Right renal cortex interstitium (tissue), 3 donors: ENCODE measurements at regions not wholly inside any gene's neighbourhood (a gene's known extent, or its start where the extent isn't known, plus 50 kb on each side); places are given as distances from the start of the nearest gene placed in this dataset.

Experiments
- DNase-seq, 3 donors: peaks; one replicate each; pipeline ENCODE4 v3.0.0-alpha.2; 2013; ENCODE audit warnings: low read depth in 3 of 3, low spot score in 2 of 3

DNA sequence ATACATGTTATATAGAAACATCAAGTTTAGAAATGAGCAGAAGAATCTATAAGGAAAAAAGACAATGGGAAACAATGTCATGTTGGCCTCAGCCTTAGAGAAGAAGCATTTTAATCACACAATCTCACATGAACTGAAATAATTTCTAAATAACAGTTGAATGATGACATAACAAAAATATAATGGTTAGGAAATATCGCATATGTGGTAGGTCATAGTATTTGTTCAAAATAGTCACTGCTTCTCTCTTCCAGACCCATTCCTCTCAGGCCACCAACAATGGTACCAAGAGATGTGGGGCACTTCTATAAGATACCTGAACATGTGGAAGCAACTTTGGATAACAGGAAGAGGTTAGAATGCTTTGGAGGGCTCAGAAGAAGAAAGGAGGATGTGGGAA lies 195.7 kb upstream of the PDZRN3 start:
- no peak for DNase-seq

DNA sequence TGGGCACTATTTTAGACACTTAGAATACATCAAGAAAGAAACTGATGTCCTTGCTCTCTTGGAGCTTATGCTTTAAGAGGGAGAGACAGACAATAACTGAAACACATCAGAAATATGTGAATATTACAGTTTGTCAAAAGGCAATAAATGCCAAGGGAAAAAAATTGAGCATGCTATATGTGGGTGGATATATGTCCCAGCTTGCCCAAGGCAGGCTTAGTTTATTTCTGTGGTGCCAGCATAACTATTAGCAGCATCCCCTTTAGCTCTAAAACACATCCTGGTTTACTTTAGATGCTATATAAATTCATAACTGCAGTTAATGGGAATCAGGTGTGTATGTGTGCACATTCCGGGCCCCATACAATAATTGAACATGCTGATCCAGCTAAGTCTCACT lies 191.2 kb upstream of the PDZRN3 start:
- no peak for DNase-seq

DNA sequence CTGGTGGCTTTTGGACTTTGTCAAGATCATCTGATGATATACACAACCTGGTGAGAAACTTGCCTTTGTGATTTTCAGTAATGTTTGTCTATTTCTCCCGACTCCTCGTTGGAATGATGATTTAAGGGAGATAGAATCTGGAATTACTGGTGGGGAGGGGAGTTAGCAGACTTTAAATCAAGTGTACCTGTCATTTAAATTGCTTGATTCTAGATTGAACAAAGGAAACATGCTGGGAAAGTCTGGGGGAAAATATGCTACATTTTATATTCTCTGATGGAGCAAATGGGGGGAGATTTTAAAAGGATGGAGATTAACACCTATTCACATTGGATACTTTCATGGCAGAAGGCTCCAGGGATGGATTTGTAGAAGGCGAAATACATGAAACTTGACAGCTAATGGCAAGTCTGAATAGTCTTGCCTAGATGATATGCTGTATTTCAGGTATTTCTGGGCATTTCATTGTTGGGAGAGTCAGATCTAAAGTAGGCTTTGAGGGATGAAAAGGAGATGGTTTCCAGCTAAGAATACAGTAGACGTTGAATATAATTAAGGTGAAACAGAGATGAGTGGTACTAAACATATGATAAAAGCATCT lies 189.1 kb upstream of the PDZRN3 start:
- DNase-seq: no peak

DNA sequence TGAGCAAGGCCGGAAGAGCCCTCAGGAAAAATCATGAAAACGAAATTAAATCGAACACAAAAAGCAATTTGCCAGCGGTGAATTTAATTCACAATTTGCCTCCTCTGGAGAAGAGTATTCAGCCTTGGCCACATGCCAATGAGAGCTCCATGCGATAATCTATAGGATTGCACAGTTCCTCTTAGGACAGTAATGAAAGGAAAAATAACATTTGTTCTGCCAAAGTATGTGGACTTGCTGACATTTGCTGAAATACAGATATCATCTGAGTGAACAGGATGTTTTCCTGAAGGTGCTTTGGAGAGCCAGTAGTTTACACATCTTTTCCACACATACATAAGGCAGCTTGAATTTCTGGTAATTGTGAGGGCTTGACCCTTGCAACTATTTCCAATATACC lies 188.6 kb upstream of the PDZRN3 start:
- no peak for DNase-seq

DNA sequence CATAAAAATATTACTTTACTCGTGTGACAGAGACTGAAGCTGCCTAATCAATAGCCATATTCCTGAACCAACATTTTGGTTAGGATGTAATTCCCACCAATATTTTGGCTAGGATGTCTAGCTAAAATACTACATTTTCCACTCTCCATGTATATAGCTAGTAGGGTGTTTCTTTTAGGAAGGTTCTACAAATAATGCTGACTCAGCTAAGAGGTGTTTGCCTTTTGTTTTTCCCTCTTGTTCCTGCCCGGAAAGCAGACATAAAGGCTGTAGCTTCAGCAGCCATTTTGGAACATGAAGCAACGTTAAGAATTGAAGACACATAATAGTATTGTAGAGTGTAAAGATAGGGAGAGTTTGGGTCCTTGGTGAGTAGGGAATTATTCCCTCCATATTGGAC lies 187.3 kb upstream of the PDZRN3 start:
- no peak for DNase-seq

DNA sequence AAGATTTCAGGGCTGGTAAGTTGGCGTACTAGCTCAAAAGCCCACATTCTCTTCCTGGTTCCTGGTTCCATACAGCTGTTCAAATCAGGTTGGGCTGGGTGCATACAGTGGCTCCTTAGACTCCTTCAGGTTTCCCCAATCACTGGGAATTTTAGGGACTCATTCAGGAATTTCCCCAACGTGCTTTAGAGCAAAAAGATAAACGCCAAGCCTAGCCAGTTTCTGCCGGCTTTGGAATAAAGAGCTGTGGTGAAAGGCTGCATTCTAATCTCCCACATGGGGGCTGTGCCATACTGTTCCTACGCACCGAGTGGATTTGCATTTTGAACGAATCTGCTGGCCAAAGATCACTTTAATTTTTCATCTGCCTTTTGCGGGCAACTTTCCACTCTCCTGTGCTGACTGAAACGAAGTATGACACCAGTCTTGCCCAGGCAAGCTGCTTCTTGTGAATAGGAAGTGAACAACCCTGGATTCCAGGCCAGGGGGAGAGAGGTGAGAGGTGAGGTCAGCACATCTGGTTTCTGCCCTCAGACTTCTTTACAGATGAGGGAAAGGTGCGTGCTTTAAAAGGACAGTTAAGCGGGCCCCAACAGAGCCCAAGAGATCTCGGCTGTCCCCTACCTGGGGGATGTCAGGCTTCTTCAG lies 184.2 kb upstream of the PDZRN3 start:
- DNase-seq: no peak

DNA sequence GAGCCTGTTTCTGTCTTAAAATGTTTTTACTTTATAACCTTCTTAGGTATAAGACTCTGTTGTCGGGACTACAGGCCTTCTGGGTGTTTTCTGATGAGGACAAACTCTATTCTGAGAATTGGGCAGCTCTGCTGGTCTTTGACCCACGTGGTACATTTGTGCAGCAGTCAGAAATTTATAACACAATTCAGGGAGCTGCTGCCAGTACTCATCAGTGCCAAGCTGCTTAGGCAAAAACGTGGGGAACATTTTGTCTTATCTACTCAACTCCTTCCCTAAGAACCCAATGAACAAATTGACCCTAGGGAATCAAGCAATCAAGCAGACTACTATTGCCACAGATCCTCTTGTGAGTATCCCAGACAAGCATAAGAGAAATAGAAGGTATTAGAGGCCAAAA lies 180.7 kb upstream of the PDZRN3 start:
- DNase-seq: no peak

DNA sequence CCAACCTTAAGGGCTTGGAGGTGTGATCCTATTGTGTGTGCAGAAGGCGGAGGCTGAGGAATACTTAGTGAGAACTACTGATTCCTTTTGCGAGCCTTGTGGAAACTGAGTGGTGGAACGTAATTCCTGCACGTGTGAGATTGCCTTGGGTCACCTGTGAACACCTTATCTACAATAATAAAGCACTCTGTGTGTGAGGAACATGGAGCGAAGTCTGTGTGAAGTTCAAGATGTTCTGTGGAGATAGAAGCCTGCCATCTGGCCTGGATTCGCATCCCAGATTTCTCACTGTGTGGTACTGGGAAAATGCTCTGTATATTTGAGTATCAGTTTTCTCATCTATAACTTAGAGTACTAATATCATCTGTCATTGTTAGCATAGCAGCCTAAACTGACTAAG lies 179.5 kb upstream of the PDZRN3 start:
- no peak for DNase-seq

DNA sequence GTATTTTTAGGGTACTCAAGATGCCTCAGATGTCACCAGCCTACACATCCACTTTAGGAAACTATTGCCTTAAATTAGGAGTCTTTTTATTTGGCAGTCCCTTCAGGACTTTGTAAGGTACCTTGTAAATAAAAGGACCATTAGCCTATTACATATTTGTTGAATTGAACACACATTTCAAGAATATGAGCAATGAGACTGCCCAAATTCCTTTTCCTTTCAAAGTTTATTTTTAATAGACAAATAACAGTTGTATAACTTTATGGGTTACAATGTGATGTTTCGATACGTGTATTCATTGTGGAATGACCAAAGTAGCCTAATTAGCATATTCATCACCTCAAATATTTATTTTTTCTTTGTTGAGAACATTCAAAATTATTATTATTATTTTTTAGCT lies 176.7 kb upstream of the PDZRN3 start:
- DNase-seq: no peak

DNA sequence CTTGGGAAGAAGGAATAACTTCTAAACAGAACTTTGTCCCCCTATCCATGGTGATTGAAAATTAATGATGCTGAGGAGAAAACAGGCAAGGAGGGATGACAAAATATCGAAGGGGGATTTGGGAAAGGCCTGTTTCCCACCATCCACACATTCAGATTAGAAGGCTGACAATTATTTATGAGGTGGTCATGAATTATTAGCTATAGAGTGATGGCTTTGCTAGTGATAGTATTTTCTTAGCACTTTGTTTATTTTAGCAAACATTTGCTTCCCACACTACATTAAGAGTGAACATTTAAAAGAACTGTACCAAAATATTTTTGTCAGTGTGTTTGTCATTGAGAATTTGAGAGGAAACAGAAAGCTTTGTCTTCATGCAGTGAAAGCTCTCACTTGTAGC lies 172.6 kb upstream of the PDZRN3 start:
- DNase-seq: no peak

DNA sequence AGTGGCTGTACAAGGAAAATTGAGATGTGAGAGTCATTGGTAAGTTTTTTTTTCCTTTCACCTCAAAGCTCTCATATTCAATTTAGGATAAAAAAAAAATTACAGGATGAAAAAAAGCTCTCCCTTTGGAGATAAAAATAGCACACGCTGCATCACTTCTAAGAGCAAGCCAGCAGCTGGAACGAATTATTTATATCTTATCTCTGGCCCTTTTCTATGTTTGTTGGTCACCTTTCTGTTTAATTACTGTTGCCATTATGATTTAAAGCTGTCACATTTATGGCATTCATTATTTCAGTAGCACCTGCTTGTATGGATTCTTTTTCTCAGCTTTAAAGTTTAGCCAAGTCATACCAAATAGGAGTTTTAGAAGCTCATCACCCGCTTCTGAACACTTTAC lies 171.6 kb upstream of the PDZRN3 start:
- DNase-seq: no peak

DNA sequence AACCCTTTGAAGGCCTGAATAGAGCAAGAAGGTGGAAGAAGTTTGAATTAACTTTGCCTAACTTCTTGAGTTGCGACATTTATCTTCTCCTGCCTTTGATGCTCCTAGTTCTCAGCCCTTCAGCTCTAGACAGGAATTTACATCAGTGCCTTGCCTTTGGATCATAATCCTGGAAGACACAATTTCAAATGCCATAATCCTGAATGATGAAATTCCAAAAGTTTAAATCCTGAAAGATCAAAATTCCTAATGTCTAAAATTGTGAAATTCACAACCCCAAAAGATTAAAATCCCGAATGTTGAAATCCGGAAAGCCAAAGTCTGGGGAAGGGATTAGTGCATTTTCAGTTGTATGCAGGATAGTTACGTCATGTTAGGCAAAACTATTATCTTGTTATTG lies 166.6 kb upstream of the PDZRN3 start:
- DNase-seq: no peak

DNA sequence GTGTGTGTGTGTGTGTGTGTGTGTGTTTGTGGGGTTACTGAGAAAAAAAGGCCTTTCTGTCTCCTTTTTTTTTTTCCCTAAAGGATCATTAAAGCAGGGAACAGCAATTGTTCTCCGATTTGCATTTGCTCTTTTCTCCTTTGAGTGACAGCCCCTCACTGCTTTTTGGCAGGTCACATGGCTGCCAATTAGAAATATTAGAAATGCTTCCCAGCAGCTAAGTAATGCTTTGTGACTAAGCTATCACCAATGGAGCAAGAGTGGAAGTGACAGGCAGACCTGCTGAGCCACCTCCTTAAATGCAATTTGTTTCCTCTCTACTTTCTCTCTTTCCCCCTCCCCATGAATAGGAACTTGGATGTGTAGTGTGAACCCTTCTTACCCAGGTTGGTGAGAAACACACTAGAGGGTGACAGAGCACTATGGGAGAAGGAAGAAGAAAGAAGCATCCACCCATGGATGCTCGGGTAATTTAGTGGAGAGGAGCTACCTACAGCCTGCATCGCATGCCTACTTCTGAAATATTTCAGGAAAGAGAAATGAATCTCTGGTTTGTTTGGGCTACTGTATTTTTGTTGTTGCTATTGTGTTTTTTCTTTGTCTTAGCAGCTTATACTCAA lies 165.2 kb upstream of the PDZRN3 start:
- no peak for DNase-seq

DNA sequence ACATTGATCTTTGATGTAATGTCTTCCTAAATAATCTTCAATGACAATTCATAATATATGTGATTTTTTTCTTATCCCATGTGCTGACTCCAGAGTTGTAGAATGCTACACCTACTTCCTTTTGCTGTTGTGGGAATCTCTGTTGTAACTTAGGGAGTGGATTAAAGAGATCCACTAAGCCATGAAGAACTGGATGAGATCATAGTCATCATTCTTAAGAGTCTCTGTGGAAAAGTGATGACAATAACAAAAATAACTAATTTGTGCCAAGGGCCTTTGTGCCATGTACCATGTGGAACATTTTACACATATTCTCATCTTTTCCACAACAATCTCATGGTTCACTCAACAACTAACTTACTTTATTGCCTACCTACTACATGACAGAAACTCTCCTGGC lies 162.9 kb upstream of the PDZRN3 start:
- DNase-seq: no peak

DNA sequence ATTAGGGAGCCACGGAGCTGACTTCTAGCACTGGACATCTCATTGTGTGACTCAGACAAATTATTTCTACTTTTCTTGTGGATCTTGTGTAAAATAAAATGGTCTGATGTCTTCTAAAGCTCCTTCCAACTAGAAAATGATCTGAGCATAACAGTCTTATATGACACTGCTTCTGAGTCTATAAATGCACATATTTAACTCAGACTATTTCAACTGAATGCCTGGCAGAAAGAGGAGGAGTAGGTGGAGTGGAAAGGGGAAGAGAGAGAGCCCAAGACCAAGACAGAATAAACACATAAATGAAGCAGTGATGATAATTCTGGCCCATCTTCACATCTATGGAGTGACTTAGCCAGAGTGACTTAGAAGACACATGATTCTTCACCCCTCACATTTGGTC lies 162.3 kb upstream of the PDZRN3 start:
- DNase-seq: no peak

DNA sequence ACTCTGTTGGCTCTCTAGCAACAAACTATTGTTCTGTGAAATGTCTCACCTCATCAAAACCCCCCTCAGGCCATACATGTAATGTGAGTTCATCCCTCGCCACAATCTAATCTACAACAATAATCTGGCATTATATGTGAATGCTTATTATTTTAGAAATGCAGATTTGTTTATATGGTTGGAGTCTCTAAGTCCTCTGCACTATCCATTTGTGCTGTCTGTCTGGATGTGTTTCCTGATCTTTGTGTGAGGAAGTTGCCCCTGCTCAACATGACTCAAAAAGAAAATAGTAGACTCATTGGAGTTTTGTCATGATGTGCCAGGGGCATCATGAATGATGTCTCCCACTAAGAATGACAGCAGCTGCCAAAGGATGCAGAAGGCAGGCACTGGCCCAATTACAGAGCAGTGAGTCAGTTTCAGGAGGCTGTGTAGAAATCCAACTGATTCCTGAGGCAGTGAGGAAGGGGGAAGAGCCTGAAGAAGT lies 161.6 kb upstream of the PDZRN3 start:
- no peak for DNase-seq

DNA sequence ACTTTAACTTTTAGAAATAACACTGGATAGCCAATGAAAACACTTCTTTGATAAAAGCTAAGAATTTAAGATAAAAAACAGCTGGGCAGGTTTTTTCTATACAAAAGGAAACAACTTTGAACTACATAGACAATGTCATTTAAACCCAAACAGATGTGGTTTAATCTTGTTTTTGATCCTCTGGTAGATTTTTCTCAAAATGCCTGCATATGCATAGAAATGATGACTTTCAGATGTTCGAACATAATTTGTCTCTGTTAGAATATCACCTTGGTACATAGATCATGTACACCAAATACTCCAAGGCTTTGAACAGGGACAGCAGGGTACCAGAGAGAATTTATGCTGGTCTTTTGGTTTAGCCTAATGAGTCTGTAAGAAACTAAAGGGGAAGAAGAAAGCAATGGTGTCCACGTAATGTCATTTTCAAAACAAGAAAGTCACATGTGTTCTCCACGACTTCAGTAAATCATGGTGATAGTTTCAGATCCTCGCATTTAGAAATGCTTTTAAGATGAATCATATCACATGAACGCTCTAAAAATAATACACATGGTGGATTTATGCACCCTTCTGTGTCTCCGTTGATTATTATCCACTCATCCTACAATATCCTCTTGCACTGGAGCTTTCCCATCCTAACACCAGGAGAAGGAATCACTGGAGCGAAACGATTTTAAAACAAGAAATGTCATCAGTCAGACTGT lies 160.1 kb upstream of the PDZRN3 start:
- no peak for DNase-seq

DNA sequence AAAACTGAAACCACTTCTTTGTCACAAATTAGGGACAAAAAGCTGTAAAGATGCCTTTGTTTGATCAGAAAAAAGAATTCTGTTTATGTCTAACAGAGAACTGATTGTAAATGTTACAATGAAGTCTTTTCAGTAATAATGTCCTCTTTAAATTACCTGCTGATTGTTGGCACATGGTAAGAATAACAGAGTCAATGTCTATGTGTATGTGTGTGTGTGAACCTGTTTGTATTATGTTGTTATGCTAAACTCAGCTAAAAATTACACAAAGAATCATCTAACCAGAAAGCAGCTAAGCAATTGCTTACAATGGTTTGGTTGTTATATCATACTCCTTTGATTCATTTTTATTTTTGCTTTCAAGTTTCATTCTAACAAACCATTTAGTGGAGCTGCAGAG lies 159.1 kb upstream of the PDZRN3 start:
- no peak for DNase-seq

DNA sequence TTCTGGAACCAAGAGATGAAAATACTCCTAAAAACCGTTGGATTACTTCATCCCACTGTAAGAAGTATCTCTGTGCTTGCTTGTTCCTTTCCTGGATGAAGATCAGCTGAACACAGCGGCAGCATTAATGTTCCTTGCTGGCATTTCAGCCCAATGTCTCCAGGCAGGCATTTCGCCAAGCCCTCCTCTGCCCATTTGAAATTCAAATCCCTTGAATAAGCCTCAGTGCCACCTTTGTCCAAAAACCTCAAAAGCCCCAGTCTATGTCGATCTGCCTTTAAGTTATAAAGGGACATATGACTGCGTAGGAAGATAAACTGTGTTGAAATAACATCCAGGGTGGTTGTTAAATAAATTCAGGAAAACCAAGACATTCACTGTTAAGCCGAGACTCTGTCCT lies 156.8 kb upstream of the PDZRN3 start:
- DNase-seq: no peak

DNA sequence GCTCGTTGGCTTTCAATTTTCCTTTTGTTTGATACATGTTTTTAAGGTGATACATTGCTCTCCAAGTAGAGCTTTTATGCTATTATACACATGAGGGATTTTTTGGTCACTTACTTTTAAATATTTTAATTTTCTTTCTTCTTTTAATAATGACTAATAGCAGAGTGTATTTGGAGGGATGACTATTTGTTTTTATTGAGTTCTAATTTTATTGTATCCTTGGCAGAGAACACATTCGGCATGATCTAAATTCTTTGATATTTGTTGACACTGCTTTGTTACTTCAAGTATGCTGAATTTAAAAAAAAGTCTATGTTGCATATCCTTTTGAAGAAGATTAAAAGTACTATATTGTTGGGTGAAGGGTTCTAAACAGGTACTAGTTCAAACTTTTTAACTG lies 149.9 kb upstream of the PDZRN3 start:
- no peak for DNase-seq

DNA sequence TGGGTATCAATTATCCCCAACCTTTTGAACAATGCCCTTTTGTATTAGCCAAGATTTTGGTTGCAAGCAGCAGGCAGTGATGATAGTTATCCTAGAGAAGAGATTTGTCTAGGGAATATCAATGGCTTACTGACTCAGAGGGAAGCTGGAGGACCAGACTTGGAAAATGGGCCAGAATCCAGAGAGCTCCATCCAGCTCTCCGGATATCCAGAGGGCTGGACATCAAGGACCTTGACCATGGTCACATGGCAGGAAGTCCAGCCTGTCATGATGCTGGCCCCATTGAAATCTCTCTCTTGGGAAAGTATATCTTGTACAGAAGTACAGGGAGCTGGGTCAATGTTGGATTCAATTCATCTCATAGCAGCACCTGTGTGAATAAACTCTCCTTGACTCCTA lies 148.5 kb upstream of the PDZRN3 start:
- no peak for DNase-seq
